A549 (cell line): ENCODE measurements at regions not wholly inside any gene's neighbourhood (a gene's known extent, or its start where the extent isn't known, plus 50 kb on each side); places are given as distances from the start of the nearest gene placed in this dataset.

Experiments used
- ATAC-seq, 2 experiments: fragments of 200-7000 bp in 1 of 2; fragments of >200 bp in 1 of 2; cut with Nextera tagmentation in 1 of 2; cut with Tn5 transposase in 1 of 2; 3 replicates each; pipeline versions ENCODE4 v1.8.0 to v1.9.1; 2018 to 2020; ENCODE audit warnings: mild to moderate bottlenecking in 1 of 2, moderate library complexity in 1 of 2
- CTCF ChIA-PET: fragments of 300-600 bp; sonication (Branson Sonifier 250); formaldehyde crosslinking; extraction: SDS; loops from one replicate; lab custom pipeline; 2021; ENCODE audit warnings: antibody characterized with exemption, inconsistent platforms; lab: Yijun Ruan, JAX
- POLR2A ChIA-PET: fragments of 350-600 bp; formaldehyde crosslinking; extraction: SDS; loops from one replicate; lab custom pipeline; 2021; ENCODE audit warnings: antibody characterized with exemption, inconsistent platforms; lab: Yijun Ruan, JAX
- DNase-seq, 2 experiments: peaks; one replicate each; pipeline versions ENCODE4 v3.0.0 to v3.0.0-alpha.2; 2011 to 2016; ENCODE audit warnings: low read depth in 1 of 2, low spot score in 1 of 2
- FAIRE-seq: peaks from 2 replicates; lab custom pipeline; 2011; peaks lifted over from hg19 to GRCh38; lab: Jason Lieb, UNC
- H3K27ac ChIP-seq, 2 experiments: fragments of >200 bp; sonication (Bioruptor Twin); formaldehyde crosslinking; 3 replicates each; pipeline ENCODE4 v1.5.1; 2016 to 2017
- H3K4me1 ChIP-seq: fragments of >200 bp; sonication (Bioruptor Twin); formaldehyde crosslinking; 3 replicates; pipeline ENCODE4 v1.6.1; 2016
- H3K4me2 ChIP-seq: fragments of >200 bp; sonication (Bioruptor Twin); formaldehyde crosslinking; 3 replicates; pipeline ENCODE4 v1.6.1; 2016
- H3K4me3 ChIP-seq: fragments of >200 bp; sonication (Bioruptor Twin); formaldehyde crosslinking; 3 replicates; pipeline ENCODE4 v1.5.1; 2016
- H3K9me3 ChIP-seq: fragments of >200 bp; sonication (Bioruptor Twin); formaldehyde crosslinking; 3 replicates; pipeline ENCODE4 v1.6.1; 2016
- BCL3 ChIP-seq: fragments of >200 bp; sonication (Bioruptor Twin); formaldehyde crosslinking; IDR thresholded peaks from 3 replicates; pipeline ENCODE4 v1.6.1; 2016
- CBX8 ChIP-seq: fragments of 200-600 bp; sonication (generic); IDR thresholded peaks from 2 replicates; pipeline ENCODE4 v1.6.1; 2016
- CHD2 ChIP-seq: fragments of 150-350 bp; IDR thresholded peaks from 2 replicates; pipeline ENCODE4 v1.6.1; 2014; ENCODE audit warnings: low read length; ENCODE audit not compliant: partially characterized antibody
- E2F6 ChIP-seq: IDR thresholded peaks from 2 replicates; pipeline ENCODE4 v1.6.1; 2012; ENCODE audit warnings: low read depth, borderline replicate concordance
- ELK1 ChIP-seq: fragments of 150-350 bp; IDR thresholded peaks from 2 replicates; pipeline ENCODE4 v1.6.1; 2014; ENCODE audit warnings: low read depth, mild to moderate bottlenecking, low read length
- EP300 ChIP-seq, 2 experiments: fragments of >200 bp; sonication (Bioruptor Twin); formaldehyde crosslinking; IDR thresholded peaks; 2 replicates in 1 of 2; 3 replicates in 1 of 2; pipeline ENCODE4 v1.6.1; 2016 to 2017
- ESRRA ChIP-seq: fragments of 150-350 bp; IDR thresholded peaks from 2 replicates; pipeline ENCODE4 v1.6.1; 2014; ENCODE audit warnings: mild to moderate bottlenecking, low read length, borderline replicate concordance
- FOSB ChIP-seq: fragments of 250-450 bp; sonication (Bioruptor Pico); IDR thresholded peaks from 2 replicates; pipeline ENCODE4 v1.5.0; 2020; ENCODE audit warnings: mild to moderate bottlenecking, moderate library complexity
- FOSL2 ChIP-seq, 2 experiments: fragments of 450-650 bp in 1 of 2; fragments of >200 bp in 1 of 2; sonication (Bioruptor Twin) in 1 of 2; formaldehyde crosslinking; IDR thresholded peaks; 2 replicates each; pipeline versions ENCODE4 v1.5.0 to v1.6.1; 2016 to 2020; ENCODE audit warnings: mild to moderate bottlenecking in 1 of 2, moderate library complexity in 1 of 2
- HES2 ChIP-seq: fragments of >200 bp; sonication (Bioruptor Twin); formaldehyde crosslinking; IDR thresholded peaks from 2 replicates; pipeline ENCODE4 v1.6.1; 2016
- HOXA7 ChIP-seq: fragments of 250-450 bp; sonication (Bioruptor Pico); IDR thresholded peaks from 2 replicates; pipeline ENCODE4 v1.5.0; 2020; ENCODE audit warnings: mild to moderate bottlenecking, moderate library complexity
- HOXB5 ChIP-seq: fragments of 250-450 bp; sonication (Bioruptor Pico); IDR thresholded peaks from 2 replicates; pipeline ENCODE4 v1.5.0; 2020; ENCODE audit warnings: mild to moderate bottlenecking, moderate library complexity
- JUNB ChIP-seq: fragments of >200 bp; sonication (Bioruptor Twin); formaldehyde crosslinking; IDR thresholded peaks from 2 replicates; pipeline ENCODE4 v1.6.1; 2016
- KDM1A ChIP-seq: fragments of 200-600 bp; sonication (generic); IDR thresholded peaks from 2 replicates; pipeline ENCODE4 v1.6.1; 2016; ENCODE audit warnings: low read depth, mild to moderate bottlenecking
- KDM5A ChIP-seq: fragments of 200-600 bp; sonication (generic); IDR thresholded peaks from 2 replicates; pipeline ENCODE4 v1.6.1; 2016; ENCODE audit warnings: antibody characterized with exemption, mild to moderate bottlenecking
- MAFK ChIP-seq: fragments of 450-650 bp; IDR thresholded peaks from 2 replicates; pipeline ENCODE4 v1.6.1; 2014; ENCODE audit not compliant: partially characterized antibody
- MAX ChIP-seq: IDR thresholded peaks from 2 replicates; pipeline ENCODE4 v1.6.1; 2012
- MAZ ChIP-seq: fragments of 150-350 bp; IDR thresholded peaks from 2 replicates; pipeline ENCODE4 v1.6.1; 2014; ENCODE audit warnings: antibody characterized with exemption, low read depth, low read length, borderline replicate concordance
- NFE2L2 ChIP-seq: fragments of 150-350 bp; conservative IDR thresholded peaks from 2 replicates; pipeline ENCODE4 v1.6.1; 2014; ENCODE audit warnings: low read length
- PBX3 ChIP-seq: IDR thresholded peaks from 2 replicates; pipeline ENCODE4 v1.6.1; 2012
- PHF8 ChIP-seq: fragments of 200-600 bp; sonication (generic); IDR thresholded peaks from 2 replicates; pipeline ENCODE4 v1.6.1; 2016; ENCODE audit warnings: low read depth, mild to moderate bottlenecking, antibody characterized with exemption, moderate library complexity, borderline replicate concordance
- SMC3 ChIP-seq: fragments of >200 bp; sonication (Bioruptor Twin); formaldehyde crosslinking; IDR thresholded peaks from 3 replicates; pipeline ENCODE4 v1.6.1; 2018; ENCODE audit warnings: inconsistent platforms
- TP53 ChIP-seq: fragments of 250-450 bp; sonication (Bioruptor Pico); IDR thresholded peaks from 2 replicates; pipeline ENCODE4 v1.5.0; 2021; ENCODE audit warnings: mild to moderate bottlenecking, moderate library complexity
- ZSCAN20 ChIP-seq: fragments of 250-450 bp; sonication (Bioruptor Pico); IDR thresholded peaks from 2 replicates; pipeline ENCODE4 v1.8.0; 2022; ENCODE audit warnings: mild to moderate bottlenecking, moderate library complexity
- WGBS: methylation state at CpG from one replicate; pipeline ENCODE4 v1.1.6; 2017; ENCODE audit errors: missing lambda C conversion rate; 5-methylcytosine and 5-hydroxymethylcytosine counted together

- WGBS, result 18% methylated on average over 8 of the region's 8 CpGs
- Histone ChIP-seq H3K4me3 (no peak overlapping the region), H3K4me1 (no peaks in the 10 kb centered on the region), H3K9me3 (no peaks in the 10 kb centered on the region), H3K27ac (no peak overlapping the region), H3K4me2 (no peak overlapping the region)
- FAIRE-seq, result no peak
- peak in 1 of 2 experiments; percentile 10 for DNase-seq
- ATAC-seq, result no peak
- POLR2A ChIA-PET, result no interaction called here
- TF ChIP-seq KDM5A, result no peak
- TF ChIP-seq CBX8, result no peak
- CTCF ChIA-PET, result no interaction called here
These were observed 446.7 kb upstream of the TENM3 start for GRCh38 chr4:181796502-181796901.

GRCh38 chr4:181798536-181798935, 444.7 kb upstream of the TENM3 start:
- no peak for DNase-seq
- no peak for FAIRE-seq
- TF ChIP-seq KDM1A, result no peak
- no peak for TF ChIP-seq PHF8
- TF ChIP-seq HES2, result no peak
- TF ChIP-seq SMC3, result no peak
- TF ChIP-seq HOXB5 (CRISPR knock-in tag), result no peak
- no peak for TF ChIP-seq FOSB (CRISPR knock-in tag)
- no peak for TF ChIP-seq MAZ
- no peak for TF ChIP-seq TP53 (CRISPR knock-in tag)
- no peak for TF ChIP-seq HOXA7 (CRISPR knock-in tag)
- no peak for TF ChIP-seq E2F6
- no peak for TF ChIP-seq BCL3
- TF ChIP-seq CHD2, result no peak
- no peak for TF ChIP-seq NFE2L2
- no peak for TF ChIP-seq ESRRA
- TF ChIP-seq MAX, result no peak
- no peak for TF ChIP-seq JUNB
- TF ChIP-seq ZSCAN20 (CRISPR knock-in tag), result no peak
- no peak for TF ChIP-seq EP300 (IDR thresholded peaks at IDR 0.05)
- no peak for TF ChIP-seq FOSL2 (IDR thresholded peaks at IDR 0.05)
- no peak for TF ChIP-seq FOSL2 (CRISPR knock-in tag; IDR thresholded peaks at IDR 0.05)
- TF ChIP-seq ELK1, result no peak
- 4% methylated on average over 2 of the region's 2 CpGs for WGBS
- no peaks in the 10 kb centered on the region for H3K9me3 ChIP-seq
- H3K4me3 ChIP-seq, result no peak overlapping the region
- ChIA-PET POLR2A (no interaction called here), CTCF (no interaction called here)
- ATAC-seq, result no peak
- no peak overlapping the region for H3K4me2 ChIP-seq
- no peak overlapping the region for H3K27ac ChIP-seq
- no peaks in the 10 kb centered on the region for H3K4me1 ChIP-seq

GRCh38 chr4:181799561-181800069, 443.6 kb upstream of the TENM3 start:
- WGBS, result 41% methylated on average over 10 of the region's 10 CpGs
- H3K4me2 ChIP-seq, result no peak overlapping the region
- POLR2A ChIA-PET, result no interaction called here
- ATAC-seq, result no peak
- no peaks in the 10 kb centered on the region for H3K9me3 ChIP-seq
- TF ChIP-seq PBX3 (no peak), MAFK (peak; percentile 2)
- TF ChIP-seq, all 56 proteins: peak for 1
- H3K4me3 ChIP-seq, result no peak overlapping the region
- no peaks in the 10 kb centered on the region for H3K4me1 ChIP-seq
- FAIRE-seq (no peak), DNase-seq (no peak)
- H3K27ac ChIP-seq, result no peak overlapping the region
- CTCF ChIA-PET, result no interaction called here
